NCI-H460 (cell line): ENCODE measurements at regions not wholly inside any gene's neighbourhood (a gene's known extent, or its start where the extent isn't known, plus 50 kb on each side); places are given as distances from the start of the nearest gene placed in this dataset.

Experiments used
- DNase-seq: peaks from one replicate; pipeline ENCODE4 v3.0.0-alpha.2; 2016; ENCODE audit warnings: low read depth; ENCODE audit errors: extremely low read depth

DNA sequence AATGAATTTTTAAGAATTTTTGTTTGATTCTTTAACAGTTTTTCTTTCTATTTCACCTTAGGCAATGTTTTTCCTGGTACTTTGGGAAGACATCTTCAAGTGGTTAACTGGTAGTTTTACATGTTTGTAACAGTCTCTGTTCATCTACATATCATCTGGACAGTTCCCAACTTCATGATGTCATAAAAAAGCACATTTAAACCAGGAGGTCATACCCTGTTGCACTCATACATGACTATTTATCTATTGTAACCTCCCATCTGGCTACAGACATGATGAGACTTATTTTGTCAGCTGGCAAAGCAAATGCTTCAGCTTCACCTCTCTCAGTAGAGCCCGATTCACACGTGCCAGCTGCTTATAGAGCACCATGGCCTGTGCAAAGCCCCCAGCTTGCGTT lies 99.8 kb upstream of the YPEL5 start:
- no peak for DNase-seq

DNA sequence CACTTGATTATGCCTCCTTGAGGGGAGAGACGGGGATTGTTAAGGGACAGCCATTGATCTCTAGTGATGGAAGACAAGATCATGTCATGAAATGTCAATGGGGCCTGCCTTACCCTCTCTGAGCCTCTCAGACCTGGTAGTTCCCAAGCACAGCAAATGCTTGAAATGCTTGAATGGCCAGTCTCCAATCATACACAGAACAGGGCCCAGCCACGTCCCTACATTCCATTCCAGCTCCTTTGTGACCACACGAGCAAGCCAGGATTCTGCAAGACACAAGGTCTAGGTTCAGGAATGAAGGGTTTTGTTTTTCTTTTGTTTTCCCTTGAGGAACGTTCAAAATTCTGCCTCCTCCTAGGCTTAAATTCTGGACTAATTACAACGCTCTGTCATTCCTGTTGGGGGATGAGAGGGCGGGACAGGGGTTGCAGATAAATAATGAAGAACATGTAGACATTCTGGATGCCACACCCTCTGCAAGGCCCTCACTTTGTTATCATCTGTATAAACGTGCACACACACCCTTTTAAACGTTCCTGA lies 98.1 kb upstream of the YPEL5 start:
- DNase-seq, result no peak

DNA sequence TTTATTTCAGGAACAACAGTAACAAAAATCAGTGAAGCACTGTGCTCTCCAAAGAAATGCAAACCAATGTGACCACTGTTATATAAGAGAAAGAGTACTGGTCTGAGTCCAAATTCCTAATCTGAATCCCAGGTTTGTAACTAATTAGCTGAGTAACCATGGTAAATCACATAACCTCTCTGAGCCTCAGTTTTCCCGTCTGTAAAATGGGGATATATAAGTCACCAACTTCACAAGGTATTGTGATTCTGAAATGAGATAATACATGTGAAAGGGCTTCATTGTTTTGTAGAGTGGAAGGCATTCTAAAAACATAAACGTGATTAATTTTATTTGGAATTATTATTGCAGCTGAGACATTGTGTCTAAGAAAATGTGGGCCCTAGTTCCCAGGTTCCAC lies 91.3 kb upstream of the YPEL5 start:
- DNase-seq, result no peak

DNA sequence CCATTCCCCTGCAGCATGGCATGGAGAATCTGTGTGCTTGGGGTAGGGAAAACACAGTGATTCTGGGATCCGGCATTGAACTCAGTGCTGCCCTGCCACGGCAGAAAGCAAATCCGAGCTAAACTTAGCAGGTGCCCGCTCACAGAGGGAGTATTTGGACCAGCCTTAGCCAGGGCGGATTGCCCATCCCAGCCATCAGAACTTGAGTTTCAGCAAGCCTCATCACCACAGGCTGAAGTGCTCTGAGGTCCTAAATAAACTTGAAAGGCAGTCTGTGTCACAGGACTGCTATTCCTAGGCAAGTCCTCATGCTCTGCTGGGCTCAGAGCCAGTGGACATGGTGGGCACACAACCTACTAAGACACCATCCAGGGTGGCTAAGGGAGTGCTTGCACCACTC lies 86.2 kb upstream of the YPEL5 start:
- DNase-seq, result no peak

DNA sequence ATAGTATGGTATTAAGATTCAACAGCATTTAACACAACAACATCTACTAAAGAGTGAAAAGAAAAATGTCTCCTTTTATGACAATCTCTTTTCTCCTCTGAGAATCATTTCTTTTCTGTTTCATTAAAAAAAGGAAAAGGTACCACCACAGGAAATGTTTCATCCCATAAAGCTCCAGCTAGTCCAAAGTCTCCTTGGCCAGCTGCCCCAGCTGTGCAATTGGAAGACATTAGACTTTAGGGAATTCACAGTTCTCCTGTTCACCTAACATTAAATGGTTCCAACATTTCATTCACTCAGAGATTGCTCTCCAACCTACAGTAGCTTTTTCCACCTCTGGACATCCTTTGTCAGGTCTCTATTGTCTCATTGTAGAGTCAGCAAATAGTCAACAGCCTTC lies 78.7 kb upstream of the YPEL5 start:
- DNase-seq, result no peak

DNA sequence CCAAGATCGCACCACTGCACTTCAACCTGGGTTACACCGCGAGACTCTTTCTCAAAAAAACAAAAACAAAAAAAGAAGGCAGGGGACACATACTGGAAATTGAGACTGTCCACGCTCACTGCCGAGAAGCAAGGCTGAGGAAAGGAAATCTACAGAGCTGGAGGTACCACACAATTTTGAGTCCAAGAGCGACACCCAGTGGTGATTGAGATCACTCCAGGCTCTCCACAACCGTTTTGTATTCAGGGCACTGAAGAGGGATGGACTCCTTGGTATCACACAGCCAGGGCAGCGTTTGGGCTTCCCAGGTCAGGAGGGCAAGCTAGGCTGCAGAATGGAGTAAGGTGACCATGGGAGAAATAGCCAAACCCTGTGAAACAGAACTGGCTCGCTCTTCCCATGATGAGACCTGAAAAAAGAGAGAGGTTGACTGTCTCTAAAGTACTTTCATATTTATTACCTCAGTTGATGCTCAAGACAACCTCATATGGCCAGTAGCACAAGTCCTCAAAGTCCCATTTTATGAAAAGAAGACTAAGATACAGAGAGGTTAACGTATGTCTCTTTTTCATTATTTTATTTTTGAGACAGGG lies 74.5 kb upstream of the YPEL5 start:
- DNase-seq, result peak; percentile 78

DNA sequence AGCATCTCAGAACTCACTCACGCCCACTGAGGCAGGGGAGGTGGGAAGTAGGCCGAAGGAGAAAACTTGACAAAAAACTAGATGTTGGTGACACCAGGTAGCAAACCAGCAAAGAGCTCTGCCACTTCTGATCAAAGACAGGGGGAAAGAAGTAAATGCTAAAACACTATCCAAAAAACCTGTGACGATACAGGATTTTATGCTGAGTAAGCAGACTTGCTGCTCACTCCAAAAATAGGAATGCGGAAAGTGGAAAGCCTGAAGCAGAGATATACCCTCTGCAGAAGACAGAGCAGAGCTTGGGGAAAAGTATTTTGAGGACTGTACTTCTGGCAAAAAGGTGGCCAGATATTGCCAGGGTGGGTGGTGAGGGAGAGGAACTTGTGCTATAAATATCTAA lies 73.3 kb upstream of the YPEL5 start:
- DNase-seq, result no peak

DNA sequence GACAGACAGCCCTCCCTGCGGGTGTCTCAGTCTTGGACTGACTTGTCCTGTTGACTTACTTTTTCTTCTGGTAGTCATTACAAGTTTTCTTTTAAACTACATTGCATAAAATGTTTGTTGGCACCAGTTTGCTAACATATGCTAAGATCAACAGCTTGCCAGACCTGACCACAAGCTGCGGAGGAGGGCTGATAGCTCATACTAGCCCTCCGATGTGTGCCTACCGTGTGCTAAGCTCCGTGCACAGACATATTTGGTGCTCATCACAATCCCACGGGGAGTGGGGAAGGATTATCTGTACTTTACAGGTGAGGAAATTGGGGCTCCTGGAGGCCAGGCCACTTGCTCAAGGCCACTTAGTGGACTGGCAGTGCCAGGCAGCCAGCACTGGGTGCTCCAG lies 72.8 kb upstream of the YPEL5 start:
- DNase-seq, result no peak

DNA sequence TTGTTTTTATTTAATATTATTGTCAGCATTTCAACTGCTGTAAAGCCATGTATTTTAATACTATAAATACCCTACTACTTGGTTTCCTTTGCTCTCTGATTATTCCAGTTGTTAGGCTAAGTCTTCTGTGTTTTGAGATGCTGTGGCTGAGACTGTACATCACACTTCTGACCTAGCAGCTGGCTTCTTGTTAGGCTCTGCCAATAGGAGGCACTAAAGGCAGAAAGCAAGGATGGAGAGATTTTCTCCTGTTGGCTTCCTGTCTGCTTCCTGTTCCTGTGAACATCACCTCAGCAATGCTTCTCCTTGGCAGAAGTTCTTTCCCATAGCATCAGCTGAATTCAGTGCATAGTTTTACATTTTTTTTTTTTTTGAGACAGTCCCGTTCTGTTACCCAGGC lies 68.3 kb upstream of the YPEL5 start:
- no peak for DNase-seq

DNA sequence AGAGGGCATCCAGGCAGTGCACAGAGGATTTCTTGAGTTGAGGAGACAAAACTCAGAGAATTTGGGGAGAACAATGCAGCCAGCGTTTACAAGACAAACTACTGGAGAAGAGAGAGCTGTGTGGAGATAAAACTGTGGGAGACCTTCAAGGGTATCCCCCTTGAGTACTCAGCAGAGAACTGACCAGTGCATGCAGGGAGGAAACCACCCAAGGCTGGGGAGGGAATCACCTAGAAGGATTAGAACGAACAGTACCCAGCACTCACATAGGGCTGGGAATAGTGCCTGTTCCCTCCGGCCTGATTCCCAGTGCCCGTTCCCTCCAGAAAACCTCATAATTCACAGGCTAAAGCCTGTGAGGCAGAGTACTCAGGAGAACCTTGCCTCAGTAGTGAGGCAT lies 61.9 kb upstream of the YPEL5 start:
- no peak for DNase-seq

DNA sequence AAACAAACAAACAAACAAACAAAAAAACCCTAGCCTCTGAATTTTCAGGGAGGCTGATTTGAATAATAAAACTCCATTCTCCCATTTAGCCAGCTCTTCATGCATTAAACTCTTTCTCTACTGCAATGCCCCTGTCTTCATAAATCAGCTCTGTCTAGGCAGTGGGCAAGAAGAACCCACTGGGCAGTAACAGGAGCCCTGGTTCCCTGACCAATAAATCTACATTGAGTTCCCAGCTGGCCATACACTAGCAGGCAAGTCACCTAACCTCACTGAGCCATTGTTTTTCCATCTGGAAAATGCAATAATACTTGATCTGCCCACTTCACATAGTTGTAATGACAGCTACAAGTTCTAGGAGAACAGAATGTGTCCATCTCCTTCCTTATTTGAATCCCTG lies 57.6 kb upstream of the YPEL5 start:
- no peak for DNase-seq

DNA sequence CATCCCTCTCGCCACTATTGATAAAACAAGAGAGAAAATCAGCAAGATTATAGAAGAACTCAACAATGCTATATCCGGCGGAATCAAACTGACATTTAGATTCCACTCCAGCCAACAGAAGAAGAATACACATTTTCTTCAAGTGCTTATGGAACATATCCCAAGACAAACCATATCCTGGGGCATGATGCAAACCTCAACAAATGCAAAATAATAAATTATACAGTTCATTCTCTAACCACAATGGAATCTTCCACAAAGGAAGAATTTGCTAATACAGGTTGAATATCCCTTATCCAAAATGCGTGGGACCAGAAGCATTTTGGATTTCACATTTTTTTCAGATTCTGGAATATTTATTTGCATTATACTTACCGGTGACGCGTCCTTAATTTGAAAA lies 51.4 kb upstream of the YPEL5 start:
- DNase-seq, result no peak

DNA sequence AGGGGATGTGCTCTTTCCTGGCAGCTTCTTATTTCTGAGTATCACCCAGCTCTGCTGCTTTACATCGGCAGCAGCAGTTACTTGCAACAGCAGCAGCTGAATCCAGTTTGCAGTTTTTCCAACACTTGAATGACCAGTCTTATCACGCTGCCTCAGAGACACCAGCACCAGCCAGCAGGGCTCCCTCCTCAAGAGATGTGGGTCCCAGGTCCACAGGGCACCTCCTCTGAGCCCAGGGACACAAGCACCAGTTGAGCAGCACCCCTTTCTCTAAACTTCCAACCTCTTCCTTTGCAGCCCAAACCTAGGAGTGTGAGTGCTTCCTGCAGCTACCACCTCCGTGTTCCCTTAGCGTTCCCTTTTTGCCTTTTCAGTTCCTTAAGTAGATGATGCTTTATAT lies 50.4 kb upstream of the YPEL5 start:
- no peak for DNase-seq
